ENCODE measurements at regions not wholly inside any gene's neighbourhood (a gene's known extent, or its start where the extent isn't known, plus 50 kb on each side); places are given as distances from the start of the nearest gene placed in this dataset.
"Not testable (repeated sequence)": the region's sequence is repeated elsewhere in the genome, so short reads cannot be mapped to it uniquely, and the experiment has no call there.

- DNase-seq (ENCODE audit: low read depth in 2 of 3, low spot score in 2 of 3), result not testable (repeated sequence)
Observed at GRCh38 chr13:86253497-86253896, 454.3 kb upstream of the SLITRK6 start.

DNA sequence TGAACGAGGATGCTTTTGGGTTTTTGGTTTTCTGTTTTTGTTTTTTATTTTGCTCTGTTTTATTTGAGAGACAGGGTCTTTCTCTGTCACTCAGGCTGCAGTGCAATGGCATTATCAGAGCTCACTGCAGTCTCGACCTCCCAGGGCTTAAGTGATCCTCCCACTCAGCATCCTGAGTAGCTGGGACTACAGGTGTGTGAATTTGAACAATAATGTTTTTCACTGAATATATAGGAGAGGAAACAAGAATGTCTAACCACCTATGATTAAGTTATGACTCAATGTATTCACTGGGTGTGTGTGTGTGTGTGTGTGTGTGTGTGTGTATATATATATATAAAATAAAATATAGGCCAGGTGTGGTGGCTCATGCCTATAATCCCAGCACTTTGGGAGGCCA lies 456.6 kb upstream of the SLITRK6 start:
- DNase-seq (ENCODE audit: low read depth in 2 of 3, low spot score in 2 of 3), result not testable (repeated sequence)

DNA sequence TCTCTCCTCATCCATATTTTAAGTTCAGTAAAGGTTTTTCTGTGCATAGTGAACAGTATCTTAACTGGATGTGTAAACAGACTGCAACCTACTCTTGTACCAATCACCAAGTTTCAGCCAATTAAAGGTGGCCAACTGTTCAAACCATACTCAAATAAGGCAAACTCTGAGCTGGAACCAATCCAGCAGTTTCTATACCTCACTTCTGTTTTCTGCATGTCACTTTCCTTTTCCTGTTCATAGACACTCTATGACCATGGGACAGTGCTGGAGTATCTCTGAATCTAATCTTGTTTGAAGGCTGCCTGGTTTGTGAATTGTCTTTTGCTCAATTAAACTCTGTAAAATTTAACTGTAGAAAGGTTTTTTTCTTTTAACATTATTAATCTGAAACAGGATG lies 470.3 kb upstream of the SLITRK6 start:
- DNase-seq (ENCODE audit: low read depth in 2 of 3, low spot score in 2 of 3), result no peak

- DNase-seq (ENCODE audit: low read depth in 2 of 3, low spot score in 2 of 3), result no peak
Observed at GRCh38 chr13:86282442-86282841, 483.2 kb upstream of the SLITRK6 start.

DNA sequence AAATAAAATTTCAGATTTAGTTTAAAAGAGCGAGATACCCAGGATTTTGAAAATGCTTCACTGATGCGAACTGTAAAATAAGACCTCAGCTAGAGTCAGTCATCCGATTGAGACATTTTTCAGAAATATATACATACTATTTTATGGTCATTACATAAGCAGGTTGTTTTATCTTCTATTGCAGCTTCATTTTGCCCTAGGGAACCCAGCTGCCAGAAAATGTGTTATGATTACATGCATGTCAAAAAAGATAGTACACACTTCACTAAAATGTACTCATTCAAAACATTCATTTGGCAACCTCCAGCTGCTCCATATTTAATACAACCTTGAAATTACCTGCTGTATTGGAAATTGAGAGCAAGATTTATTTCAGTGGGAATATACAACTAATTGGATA lies 483.8 kb upstream of the SLITRK6 start:
- DNase-seq (ENCODE audit: low read depth in 2 of 3, low spot score in 2 of 3), result no peak

DNA sequence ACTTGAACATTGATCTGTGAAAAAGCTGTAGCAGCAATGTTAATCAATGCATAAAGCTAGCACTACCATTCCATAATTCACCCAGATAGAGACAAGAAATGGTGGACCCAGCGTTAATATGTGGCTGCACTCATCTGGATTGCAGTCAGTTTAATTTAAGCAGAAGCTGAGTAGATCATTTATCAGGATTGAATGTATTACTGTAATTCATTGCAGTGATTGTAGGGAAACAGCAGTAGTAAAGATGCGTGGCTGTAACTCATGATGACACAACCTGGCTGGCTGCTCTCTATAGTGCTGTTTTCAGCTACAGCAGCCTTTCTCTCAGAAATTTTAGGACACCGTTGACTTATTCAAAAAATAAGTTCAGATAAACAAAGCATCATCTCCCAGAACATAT lies 499.5 kb upstream of the SLITRK6 start:
- DNase-seq (ENCODE audit: low read depth in 2 of 3, low spot score in 2 of 3), result no peak

- DNase-seq (ENCODE audit: low read depth in 2 of 3, low spot score in 2 of 3), result no peak
Observed at GRCh38 chr13:86299128-86299527, 499.9 kb upstream of the SLITRK6 start.

DNA sequence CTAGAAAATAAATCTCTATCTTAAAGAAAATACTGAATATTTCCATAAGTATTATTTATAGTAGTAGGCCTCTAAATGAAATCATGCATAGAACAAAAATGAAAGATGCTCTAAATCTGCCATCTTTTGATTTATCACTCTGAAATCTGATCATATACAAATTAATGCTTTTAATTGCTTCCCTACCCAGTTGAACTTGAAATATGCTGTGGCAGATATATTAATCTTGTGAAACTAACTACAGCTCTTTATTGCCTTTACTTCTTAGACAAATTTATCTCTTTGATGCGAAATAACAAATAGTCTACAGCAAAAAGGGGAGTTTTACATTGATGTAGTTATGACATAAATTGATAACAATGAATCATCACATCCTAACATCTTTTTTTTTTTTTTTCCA lies 510.7 kb upstream of the SLITRK6 start:
- DNase-seq (ENCODE audit: low read depth in 2 of 3, low spot score in 2 of 3), result no peak

GRCh38 chr13:86313421-86313820 lies 514.2 kb upstream of the SLITRK6 start:
- DNase-seq (ENCODE audit: low read depth in 2 of 3, low spot score in 2 of 3), result no peak

GRCh38 chr13:86318450-86318849 lies 519.2 kb upstream of the SLITRK6 start:
- no peak for DNase-seq (ENCODE audit: low read depth in 2 of 3, low spot score in 2 of 3)

- no peak for DNase-seq (ENCODE audit: low read depth in 2 of 3, low spot score in 2 of 3)
Observed at GRCh38 chr13:86324191-86324590, 525.0 kb upstream of the SLITRK6 start.

DNA sequence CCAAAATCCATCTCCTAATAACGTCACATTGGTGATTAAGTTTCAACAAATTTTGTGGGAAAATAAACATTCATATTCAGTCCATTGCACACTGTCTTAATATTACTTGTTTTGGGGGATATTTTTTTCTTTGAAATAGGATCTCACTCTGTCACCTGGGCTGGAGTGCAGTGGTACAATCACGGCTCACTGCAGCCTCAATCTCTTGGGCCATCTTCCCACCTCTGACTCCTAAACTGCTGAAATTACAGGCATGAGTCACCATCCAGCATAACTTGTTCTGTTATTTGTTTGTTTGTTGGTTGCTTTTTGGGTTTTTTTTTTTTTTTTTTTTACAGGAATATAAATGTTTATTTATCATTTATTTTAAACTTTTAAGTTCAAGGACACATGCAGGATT lies 556.1 kb upstream of the SLITRK6 start:
- DNase-seq (ENCODE audit: low read depth in 2 of 3, low spot score in 2 of 3), result no peak

DNA sequence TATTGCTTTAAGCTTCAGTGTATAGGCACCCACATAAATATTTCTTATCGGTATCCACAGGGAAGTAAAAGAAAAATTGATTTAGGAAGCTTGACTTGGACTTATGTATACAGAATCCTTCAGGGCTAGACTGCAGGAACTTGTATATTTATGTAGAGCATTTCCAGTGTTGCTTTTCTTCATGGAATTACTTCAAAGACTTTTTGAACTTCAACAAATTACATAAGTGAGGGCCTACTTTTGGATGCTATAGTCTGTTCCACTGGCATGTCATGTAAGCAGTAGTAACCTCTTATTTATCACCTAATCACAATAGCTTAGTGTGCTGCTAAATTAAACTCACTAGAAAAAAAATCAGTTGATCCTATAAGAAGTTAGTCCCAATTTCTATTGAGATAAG lies 557.9 kb upstream of the SLITRK6 start:
- no peak for DNase-seq (ENCODE audit: low read depth in 2 of 3, low spot score in 2 of 3)

DNA sequence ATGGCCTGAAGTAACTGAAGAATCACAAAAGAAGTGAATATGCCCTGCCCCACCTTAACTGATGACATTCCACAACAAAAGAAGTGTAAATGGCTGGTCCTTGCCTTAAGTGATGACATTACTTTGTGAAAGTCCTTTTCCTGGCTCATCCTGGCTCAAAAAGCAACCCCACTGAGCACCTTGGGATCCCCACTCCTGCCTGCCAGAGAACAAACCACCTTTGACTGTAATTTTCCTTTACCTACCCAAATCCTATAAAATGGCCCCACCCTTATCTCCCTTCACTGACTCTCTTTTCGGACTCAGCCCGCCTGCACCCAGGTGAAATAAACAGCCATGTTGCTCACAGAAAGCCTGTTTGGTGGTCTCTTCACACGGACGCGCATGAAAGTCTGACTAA lies 564.5 kb upstream of the SLITRK6 start:
- not testable (repeated sequence) for DNase-seq (ENCODE audit: low read depth in 2 of 3, low spot score in 2 of 3)

GRCh38 chr13:86368924-86369323 lies 569.7 kb upstream of the SLITRK6 start:
- DNase-seq (ENCODE audit: low read depth in 2 of 3, low spot score in 2 of 3), result no peak

- no peak for DNase-seq (ENCODE audit: low read depth in 2 of 3, low spot score in 2 of 3)
Observed at GRCh38 chr13:86377451-86377850, 578.2 kb upstream of the SLITRK6 start.

DNA sequence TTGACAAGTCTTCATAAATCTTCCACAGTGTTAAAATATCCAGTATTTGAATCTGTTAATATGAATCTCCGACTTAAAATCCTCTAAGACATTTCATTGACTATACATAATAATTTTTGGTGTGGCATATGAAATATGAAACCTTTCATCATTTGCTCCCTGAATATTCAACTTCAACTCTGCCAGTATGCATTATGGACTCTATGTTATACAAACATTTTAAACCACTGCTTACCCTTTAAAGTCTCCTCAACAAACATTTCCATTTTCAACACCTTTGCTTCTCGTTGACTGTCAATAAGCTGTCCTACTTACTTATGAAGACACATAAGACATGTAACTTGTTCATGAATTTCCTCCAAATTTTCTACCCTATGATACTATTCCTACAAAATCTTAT lies 579.4 kb upstream of the SLITRK6 start:
- no peak for DNase-seq (ENCODE audit: low read depth in 2 of 3, low spot score in 2 of 3)

DNA sequence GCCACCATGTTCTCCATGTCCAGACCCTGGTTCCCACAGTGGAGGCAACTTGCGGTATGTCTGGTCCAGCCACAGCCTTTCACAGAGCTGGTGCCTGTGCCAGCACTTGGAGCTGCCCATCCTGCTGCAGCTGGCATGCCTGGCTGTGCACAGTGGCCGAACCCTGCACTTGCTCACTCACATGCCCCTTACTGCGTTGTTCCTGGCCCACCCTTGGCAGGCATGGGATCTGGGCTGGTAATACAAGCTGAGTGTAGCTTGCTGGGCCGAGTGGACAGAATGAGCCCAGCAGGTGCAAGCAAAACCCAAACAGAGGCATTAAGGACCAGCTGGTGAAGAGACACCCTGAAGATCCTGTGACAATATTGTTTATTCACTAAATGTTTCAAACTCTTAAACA lies 583.9 kb upstream of the SLITRK6 start:
- no peak for DNase-seq (ENCODE audit: low read depth in 2 of 3, low spot score in 2 of 3)

- no peak for DNase-seq (ENCODE audit: low read depth in 2 of 3, low spot score in 2 of 3)
Observed at GRCh38 chr13:86383561-86383960, 584.3 kb upstream of the SLITRK6 start.

- no peak for DNase-seq (ENCODE audit: low read depth in 2 of 3, low spot score in 2 of 3)
Observed at GRCh38 chr13:86397635-86398034, 598.4 kb upstream of the SLITRK6 start.

GRCh38 chr13:86399572-86399971 lies 600.4 kb upstream of the SLITRK6 start:
- DNase-seq (ENCODE audit: low read depth in 2 of 3, low spot score in 2 of 3), result no peak

DNA sequence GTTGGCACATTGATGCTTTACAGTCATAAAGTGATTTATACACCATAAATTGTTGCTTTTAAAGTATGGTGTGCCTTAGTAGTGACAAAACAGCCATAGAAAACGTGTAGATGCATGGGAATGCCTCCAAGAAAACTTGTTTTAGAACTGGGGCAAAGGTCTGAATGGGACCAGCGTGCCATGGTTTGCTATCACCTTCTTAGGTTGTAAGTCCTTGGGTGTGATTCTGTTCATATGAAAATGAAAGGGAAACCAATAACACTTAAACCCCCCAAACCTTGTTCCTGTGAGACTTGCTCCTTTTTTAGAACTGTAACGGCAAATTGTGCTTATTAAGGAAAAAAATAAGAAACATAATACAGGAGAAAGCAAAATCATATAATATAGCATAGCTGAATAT lies 603.3 kb upstream of the SLITRK6 start:
- no peak for DNase-seq (ENCODE audit: low read depth in 2 of 3, low spot score in 2 of 3)

GRCh38 chr13:86403181-86403580 lies 604.0 kb upstream of the SLITRK6 start:
- DNase-seq (ENCODE audit: low read depth in 2 of 3, low spot score in 2 of 3), result no peak
